ENCODE measurements at regions not wholly inside any gene's neighbourhood (a gene's known extent, or its start where the extent isn't known, plus 50 kb on each side); places are given as distances from the start of the nearest gene placed in this dataset.

- Mint-ChIP-seq H3K9me3 (peaks cover 0 to 4% (median 0%) of the 10 kb centered on the region in 7 donors), H3K4me3 (no peak overlapping the region), H3K27me3 (peaks cover 17% of the 10 kb centered on the region), H3K27ac (no peak overlapping the region), H3K36me3 (no peaks in the 10 kb centered on the region), H3K4me1 (no peaks in the 10 kb centered on the region)
- ATAC-seq (ENCODE audit: low read depth in 2 of 2) (no peak), DNase-seq (no peak)
- Histone ChIP-seq H3K4me3 (ENCODE audit: low read depth, low read length) (no peak overlapping the region), H3K36me3 (ENCODE audit: control insufficient read depth, insufficient read depth, low read length) (no peaks in the 10 kb centered on the region), H3K27ac (ENCODE audit: insufficient read depth, low read length, poor library complexity, severe bottlenecking) (no peak overlapping the region), H3K9me3 (ENCODE audit: control insufficient read depth in 2 of 2, low read length in 2 of 2) (no peaks in the 10 kb centered on the region), H3K27me3 (ENCODE audit: control insufficient read depth, insufficient read depth, low read length) (peaks cover 3% of the 10 kb centered on the region), H3K4me1 (ENCODE audit: control insufficient read depth, insufficient read depth, low read length, poor library complexity, severe bottlenecking) (no peaks in the 10 kb centered on the region)
Measured at GRCh38 chr1:30241681-30242080, 481.7 kb downstream of the MATN1 start.

- H3K27me3 Mint-ChIP-seq, result peaks cover 20% of the 10 kb centered on the region
- H3K9me3 ChIP-seq (ENCODE audit: control insufficient read depth in 2 of 2, low read length in 2 of 2), result no peaks in the 10 kb centered on the region
- no peak overlapping the region for H3K27ac Mint-ChIP-seq
- H3K27me3 ChIP-seq (ENCODE audit: control insufficient read depth, insufficient read depth, low read length), result peaks cover 7% of the 10 kb centered on the region
- no peak overlapping the region for H3K27ac ChIP-seq (ENCODE audit: insufficient read depth, low read length, poor library complexity, severe bottlenecking)
- H3K4me1 ChIP-seq (ENCODE audit: control insufficient read depth, insufficient read depth, low read length, poor library complexity, severe bottlenecking), result no peaks in the 10 kb centered on the region
- H3K9me3 Mint-ChIP-seq, result peaks cover 0 to 4% (median 0%) of the 10 kb centered on the region in 7 donors
- H3K36me3 Mint-ChIP-seq, result no peaks in the 10 kb centered on the region
- H3K4me3 Mint-ChIP-seq, result no peak overlapping the region
- ATAC-seq (ENCODE audit: low read depth in 2 of 2) (no peak), DNase-seq (no peak)
- H3K36me3 ChIP-seq (ENCODE audit: control insufficient read depth, insufficient read depth, low read length), result no peaks in the 10 kb centered on the region
- no peaks in the 10 kb centered on the region for H3K4me1 Mint-ChIP-seq
- H3K4me3 ChIP-seq (ENCODE audit: low read depth, low read length), result no peak overlapping the region
Measured at GRCh38 chr1:30234091-30234490, 489.3 kb downstream of the MATN1 start.

DNA sequence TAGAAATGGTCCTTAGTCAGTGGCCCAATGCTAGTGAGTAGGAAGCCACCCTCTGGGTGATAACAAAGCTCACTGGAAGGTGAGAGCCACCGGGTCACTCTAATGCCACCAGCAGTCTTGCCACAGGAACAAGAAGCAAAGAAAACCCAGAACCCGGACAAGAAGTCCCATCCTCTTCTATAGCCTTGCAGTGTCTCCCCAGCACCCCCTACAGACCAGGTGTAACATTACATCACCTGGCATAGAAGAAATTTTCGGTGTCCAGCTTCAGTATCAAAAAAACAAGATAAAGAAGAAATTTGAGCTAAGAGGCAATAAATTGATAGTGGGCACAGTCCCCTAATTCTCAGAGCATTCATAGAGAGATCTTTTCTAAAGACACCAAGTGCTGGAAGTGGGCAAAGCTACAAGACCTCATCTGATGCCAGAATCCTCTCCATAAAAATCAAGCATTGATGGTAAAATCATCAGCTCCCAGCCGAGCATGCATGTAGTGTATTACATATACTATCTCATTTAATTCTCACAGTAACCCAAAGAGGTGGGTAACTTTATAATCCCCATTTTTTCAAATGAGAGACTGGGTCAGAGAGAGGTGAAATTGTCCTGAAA, 491.0 kb downstream of the MATN1 start:
- Mint-ChIP-seq H3K27me3 (peaks cover 27% of the 10 kb centered on the region), H3K36me3 (no peaks in the 10 kb centered on the region), H3K9me3 (no peaks in the 10 kb centered on the region), H3K4me1 (no peaks in the 10 kb centered on the region), H3K4me3 (no peak overlapping the region), H3K27ac (no peak overlapping the region)
- no peak overlapping the region for H3K4me3 ChIP-seq (ENCODE audit: low read depth, low read length)
- DNase-seq, result peak in 1 of 3 donors; percentile 40
- no peaks in the 10 kb centered on the region for H3K9me3 ChIP-seq (ENCODE audit: control insufficient read depth in 2 of 2, low read length in 2 of 2)
- no peaks in the 10 kb centered on the region for H3K36me3 ChIP-seq (ENCODE audit: control insufficient read depth, insufficient read depth, low read length)
- no peaks in the 10 kb centered on the region for H3K4me1 ChIP-seq (ENCODE audit: control insufficient read depth, insufficient read depth, low read length, poor library complexity, severe bottlenecking)
- H3K27ac ChIP-seq (ENCODE audit: insufficient read depth, low read length, poor library complexity, severe bottlenecking), result no peak overlapping the region
- H3K27me3 ChIP-seq (ENCODE audit: control insufficient read depth, insufficient read depth, low read length), result peaks cover 7% of the 10 kb centered on the region
- ATAC-seq (ENCODE audit: low read depth in 2 of 2), result no peak

DNA sequence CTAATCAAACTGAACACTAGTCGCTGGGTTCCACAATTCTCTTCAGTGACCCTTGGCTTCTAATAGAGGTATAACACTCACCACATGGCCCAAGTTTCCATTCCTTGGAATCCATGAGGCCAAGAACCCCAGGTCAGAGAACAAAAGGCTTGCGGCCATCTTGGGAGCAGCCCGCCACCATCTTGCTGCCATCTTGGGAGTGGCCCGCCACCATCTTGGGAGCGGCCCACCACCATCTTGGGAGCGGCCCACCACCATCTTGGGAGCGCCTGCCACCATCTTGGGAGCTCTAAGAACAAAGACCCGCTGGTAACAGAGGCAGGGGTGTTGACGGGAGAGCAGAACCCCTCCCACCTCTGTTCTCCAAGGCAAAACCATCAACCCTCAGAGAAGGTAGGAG, 493.4 kb downstream of the MATN1 start:
- Mint-ChIP-seq H3K9me3 (no peaks in the 10 kb centered on the region), H3K36me3 (no peaks in the 10 kb centered on the region), H3K4me1 (no peaks in the 10 kb centered on the region), H3K4me3 (no peak overlapping the region), H3K27me3 (peaks cover 27% of the 10 kb centered on the region), H3K27ac (no peak overlapping the region)
- peaks cover 7% of the 10 kb centered on the region for H3K27me3 ChIP-seq (ENCODE audit: control insufficient read depth, insufficient read depth, low read length)
- H3K4me3 ChIP-seq (ENCODE audit: low read depth, low read length), result no peak overlapping the region
- no peaks in the 10 kb centered on the region for H3K4me1 ChIP-seq (ENCODE audit: control insufficient read depth, insufficient read depth, low read length, poor library complexity, severe bottlenecking)
- no peak overlapping the region for H3K27ac ChIP-seq (ENCODE audit: insufficient read depth, low read length, poor library complexity, severe bottlenecking)
- DNase-seq, result no peak
- ATAC-seq (ENCODE audit: low read depth in 2 of 2), result no peak
- H3K9me3 ChIP-seq (ENCODE audit: control insufficient read depth in 2 of 2, low read length in 2 of 2), result no peaks in the 10 kb centered on the region
- no peaks in the 10 kb centered on the region for H3K36me3 ChIP-seq (ENCODE audit: control insufficient read depth, insufficient read depth, low read length)

- Histone ChIP-seq H3K27me3 (ENCODE audit: control insufficient read depth, insufficient read depth, low read length) (peaks cover 7% of the 10 kb centered on the region), H3K4me1 (ENCODE audit: control insufficient read depth, insufficient read depth, low read length, poor library complexity, severe bottlenecking) (no peaks in the 10 kb centered on the region), H3K27ac (ENCODE audit: insufficient read depth, low read length, poor library complexity, severe bottlenecking) (no peak overlapping the region), H3K4me3 (ENCODE audit: low read depth, low read length) (no peak overlapping the region), H3K36me3 (ENCODE audit: control insufficient read depth, insufficient read depth, low read length) (no peaks in the 10 kb centered on the region), H3K9me3 (ENCODE audit: control insufficient read depth in 2 of 2, low read length in 2 of 2) (no peaks in the 10 kb centered on the region)
- no peak for ATAC-seq (ENCODE audit: low read depth in 2 of 2)
- H3K4me3 Mint-ChIP-seq, result no peak overlapping the region
- peaks cover 27% of the 10 kb centered on the region for H3K27me3 Mint-ChIP-seq
- H3K27ac Mint-ChIP-seq, result no peak overlapping the region
- H3K9me3 Mint-ChIP-seq, result no peaks in the 10 kb centered on the region
- H3K36me3 Mint-ChIP-seq, result no peaks in the 10 kb centered on the region
- DNase-seq, result no peak
- no peaks in the 10 kb centered on the region for H3K4me1 Mint-ChIP-seq
Measured at GRCh38 chr1:30229557-30229956, 493.8 kb downstream of the MATN1 start.

DNA sequence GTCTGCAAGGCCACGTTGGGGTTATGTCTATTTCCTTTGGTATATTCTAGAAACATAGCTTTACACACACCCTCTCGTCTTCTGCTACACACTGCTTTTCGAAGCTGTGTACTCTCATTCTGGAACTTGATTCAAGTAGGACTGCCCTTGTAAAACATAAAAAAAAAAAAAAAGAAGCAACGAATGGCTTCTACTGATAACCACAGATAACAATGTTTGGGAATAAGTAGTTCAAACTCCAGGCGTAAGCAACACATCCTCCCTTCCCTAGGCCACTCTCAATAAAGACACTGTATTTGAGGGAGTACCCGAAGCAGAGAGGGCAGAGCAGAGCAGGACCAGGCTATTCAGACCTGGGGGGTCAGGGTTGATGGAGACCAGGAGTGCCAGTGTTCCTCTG, 496.7 kb downstream of the MATN1 start:
- Histone ChIP-seq H3K27ac (ENCODE audit: insufficient read depth, low read length, poor library complexity, severe bottlenecking) (no peak overlapping the region), H3K27me3 (ENCODE audit: control insufficient read depth, insufficient read depth, low read length) (no peaks in the 10 kb centered on the region), H3K9me3 (ENCODE audit: control insufficient read depth in 2 of 2, low read length in 2 of 2) (no peaks in the 10 kb centered on the region), H3K36me3 (ENCODE audit: control insufficient read depth, insufficient read depth, low read length) (no peaks in the 10 kb centered on the region), H3K4me1 (ENCODE audit: control insufficient read depth, insufficient read depth, low read length, poor library complexity, severe bottlenecking) (no peaks in the 10 kb centered on the region), H3K4me3 (ENCODE audit: low read depth, low read length) (no peak overlapping the region)
- no peak for ATAC-seq (ENCODE audit: low read depth in 2 of 2)
- DNase-seq, result no peak
- Mint-ChIP-seq H3K9me3 (peaks cover 0 to 3% (median 0%) of the 10 kb centered on the region in 7 donors), H3K27ac (no peak overlapping the region), H3K4me1 (no peaks in the 10 kb centered on the region), H3K27me3 (peaks cover 26% of the 10 kb centered on the region), H3K36me3 (no peaks in the 10 kb centered on the region), H3K4me3 (no peak overlapping the region)

- no peak overlapping the region for H3K4me3 Mint-ChIP-seq
- peaks cover 0 to 3% (median 0%) of the 10 kb centered on the region in 7 donors for H3K9me3 Mint-ChIP-seq
- H3K4me1 Mint-ChIP-seq, result no peaks in the 10 kb centered on the region
Measured at GRCh38 chr1:30225357-30225756, 498.0 kb downstream of the MATN1 start.

DNA sequence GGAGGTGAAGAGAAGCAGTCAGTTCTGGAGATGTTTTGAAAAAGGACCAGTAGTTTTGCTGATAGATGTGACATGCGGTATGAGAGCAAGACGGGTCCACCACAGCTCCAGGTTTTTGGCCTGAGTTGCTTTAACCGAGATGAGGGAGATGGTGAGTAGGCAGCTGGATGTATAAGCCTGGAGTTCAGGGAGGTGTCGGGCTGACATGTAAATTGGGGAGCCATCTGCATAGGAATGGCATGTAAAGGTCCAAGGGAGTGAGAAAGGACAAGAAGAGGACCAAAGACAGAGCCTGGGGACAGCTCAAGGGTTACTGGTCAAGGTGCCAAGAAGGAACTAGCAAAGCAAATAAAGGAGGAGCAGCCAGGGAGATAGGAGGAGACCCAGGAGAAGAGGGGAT, 503.7 kb downstream of the MATN1 start:
- Mint-ChIP-seq H3K4me1 (no peaks in the 10 kb centered on the region), H3K9me3 (peaks cover 0 to 5% (median 0%) of the 10 kb centered on the region in 7 donors), H3K36me3 (no peaks in the 10 kb centered on the region), H3K27ac (no peak overlapping the region), H3K4me3 (no peak overlapping the region), H3K27me3 (peaks cover 18% of the 10 kb centered on the region)
- H3K27me3 ChIP-seq (ENCODE audit: control insufficient read depth, insufficient read depth, low read length), result peaks cover 3% of the 10 kb centered on the region
- no peaks in the 10 kb centered on the region for H3K9me3 ChIP-seq (ENCODE audit: control insufficient read depth in 2 of 2, low read length in 2 of 2)
- H3K4me3 ChIP-seq (ENCODE audit: low read depth, low read length), result no peak overlapping the region
- no peaks in the 10 kb centered on the region for H3K36me3 ChIP-seq (ENCODE audit: control insufficient read depth, insufficient read depth, low read length)
- H3K27ac ChIP-seq (ENCODE audit: insufficient read depth, low read length, poor library complexity, severe bottlenecking), result no peak overlapping the region
- no peak for ATAC-seq (ENCODE audit: low read depth in 2 of 2)
- DNase-seq, result no peak
- H3K4me1 ChIP-seq (ENCODE audit: control insufficient read depth, insufficient read depth, low read length, poor library complexity, severe bottlenecking), result no peaks in the 10 kb centered on the region

More at GRCh38 chr1:30225357-30225756, 498.0 kb downstream of the MATN1 start:
- H3K4me3 ChIP-seq (ENCODE audit: low read depth, low read length), result no peak overlapping the region
- H3K27me3 Mint-ChIP-seq, result peaks cover 27% of the 10 kb centered on the region
- no peak overlapping the region for H3K27ac Mint-ChIP-seq
- no peaks in the 10 kb centered on the region for H3K9me3 ChIP-seq (ENCODE audit: control insufficient read depth in 2 of 2, low read length in 2 of 2)
- no peaks in the 10 kb centered on the region for H3K36me3 Mint-ChIP-seq
- no peaks in the 10 kb centered on the region for H3K36me3 ChIP-seq (ENCODE audit: control insufficient read depth, insufficient read depth, low read length)
- ATAC-seq (ENCODE audit: low read depth in 2 of 2) (no peak), DNase-seq (no peak)
- no peaks in the 10 kb centered on the region for H3K27me3 ChIP-seq (ENCODE audit: control insufficient read depth, insufficient read depth, low read length)
- H3K4me1 ChIP-seq (ENCODE audit: control insufficient read depth, insufficient read depth, low read length, poor library complexity, severe bottlenecking), result no peaks in the 10 kb centered on the region
- H3K27ac ChIP-seq (ENCODE audit: insufficient read depth, low read length, poor library complexity, severe bottlenecking), result no peak overlapping the region
